ENCODE measurements at regions not wholly inside any gene's neighbourhood (a gene's known extent, or its start where the extent isn't known, plus 50 kb on each side); places are given as distances from the start of the nearest gene placed in this dataset.

- Histone ChIP-seq H3K27me3 (ENCODE audit: control insufficient read depth, insufficient read depth, low read length) (no peaks in the 10 kb centered on the region), H3K4me3 (ENCODE audit: low read depth, low read length) (no peak overlapping the region), H3K36me3 (ENCODE audit: control insufficient read depth, insufficient read depth, low read length) (no peaks in the 10 kb centered on the region)
- POLR2A ChIA-PET: no interaction called here
- TF ChIP-seq CTCF (IDR thresholded peaks at IDR 0.05; ENCODE audit: insufficient read depth, low read depth, low read length): no peak
- CTCF ChIA-PET: no interaction called here
- DNase-seq (ENCODE audit: low read depth): no peak
These were observed 254.1 kb downstream of the PRL start for GRCh38 chr6:22042706-22043105.

GRCh38 chr6:22043284-22043962, 253.4 kb downstream of the PRL start:
- Histone ChIP-seq H3K4me3 (ENCODE audit: low read depth, low read length) (no peak overlapping the region), H3K27me3 (ENCODE audit: control insufficient read depth, insufficient read depth, low read length) (no peaks in the 10 kb centered on the region), H3K36me3 (ENCODE audit: control insufficient read depth, insufficient read depth, low read length) (no peaks in the 10 kb centered on the region)
- ChIA-PET POLR2A (no interaction called here), CTCF (no interaction called here)
- no peak for TF ChIP-seq CTCF (IDR thresholded peaks at IDR 0.05; ENCODE audit: insufficient read depth, low read depth, low read length)
- DNase-seq (ENCODE audit: low read depth): no peak

GRCh38 chr6:22045261-22045912, 251.4 kb downstream of the PRL start:
- ChIA-PET CTCF (no interaction called here), POLR2A (no interaction called here)
- Histone ChIP-seq H3K27me3 (ENCODE audit: control insufficient read depth, insufficient read depth, low read length) (no peaks in the 10 kb centered on the region), H3K4me3 (ENCODE audit: low read depth, low read length) (no peak overlapping the region), H3K36me3 (ENCODE audit: control insufficient read depth, insufficient read depth, low read length) (no peaks in the 10 kb centered on the region)
- DNase-seq (ENCODE audit: low read depth): no peak
- TF ChIP-seq CTCF (IDR thresholded peaks at IDR 0.05; ENCODE audit: insufficient read depth, low read depth, low read length): no peak

GRCh38 chr6:22049002-22049401, 247.8 kb downstream of the PRL start:
- CTCF ChIA-PET: no interaction called here
- POLR2A ChIA-PET: no interaction called here
- H3K4me3 ChIP-seq (ENCODE audit: low read depth, low read length): no peak overlapping the region
- no peak for DNase-seq (ENCODE audit: low read depth)
- no peaks in the 10 kb centered on the region for H3K36me3 ChIP-seq (ENCODE audit: control insufficient read depth, insufficient read depth, low read length)
- H3K27me3 ChIP-seq (ENCODE audit: control insufficient read depth, insufficient read depth, low read length): no peaks in the 10 kb centered on the region
- no peak for TF ChIP-seq CTCF (IDR thresholded peaks at IDR 0.05; ENCODE audit: insufficient read depth, low read depth, low read length)

- Histone ChIP-seq H3K27me3 (ENCODE audit: control insufficient read depth, insufficient read depth, low read length) (no peaks in the 10 kb centered on the region), H3K36me3 (ENCODE audit: control insufficient read depth, insufficient read depth, low read length) (no peaks in the 10 kb centered on the region), H3K4me3 (ENCODE audit: low read depth, low read length) (no peak overlapping the region)
- ChIA-PET CTCF (no interaction called here), POLR2A (no interaction called here)
- DNase-seq (ENCODE audit: low read depth): no peak
- no peak for TF ChIP-seq CTCF (IDR thresholded peaks at IDR 0.05; ENCODE audit: insufficient read depth, low read depth, low read length)
These were observed 243.3 kb downstream of the PRL start for GRCh38 chr6:22053391-22053997.
